Loucy (cell line): ENCODE measurements at regions not wholly inside any gene's neighbourhood (a gene's known extent, or its start where the extent isn't known, plus 50 kb on each side); places are given as distances from the start of the nearest gene placed in this dataset.

Experiments used
- H2AFZ ChIP-seq: fragments of 200-600 bp; sonication (generic); 2 replicates; pipeline ENCODE4 v1.6.0; 2016; ENCODE audit warnings: antibody characterized with exemption, mild to moderate bottlenecking, low read length, moderate library complexity
- H3F3A ChIP-seq: fragments of 200-600 bp; 2 replicates; pipeline ENCODE4 v1.6.0; 2016; ENCODE audit warnings: antibody characterized with exemption, low read depth, mild to moderate bottlenecking
- H3K27me3 ChIP-seq: fragments of 200-600 bp; sonication (generic); 2 replicates; pipeline ENCODE4 v1.6.1; 2014; ENCODE audit warnings: low read length, mild to moderate bottlenecking; ENCODE audit not compliant: insufficient read depth, poor library complexity, severe bottlenecking
- H3K36me3 ChIP-seq: fragments of 200-600 bp; sonication (generic); 2 replicates; pipeline ENCODE4 v1.6.1; 2016; ENCODE audit warnings: low read length; ENCODE audit not compliant: insufficient read depth
- H3K4me1 ChIP-seq: fragments of 200-600 bp; sonication (generic); 2 replicates; pipeline ENCODE4 v1.5.1; 2014; ENCODE audit warnings: low read length, mild to moderate bottlenecking; ENCODE audit not compliant: insufficient read depth, poor library complexity, severe bottlenecking
- H3K4me2 ChIP-seq: fragments of 200-600 bp; sonication (generic); 2 replicates; pipeline ENCODE4 v1.6.0; 2014; ENCODE audit warnings: antibody characterized with exemption, low read length, low read depth, mild to moderate bottlenecking; ENCODE audit not compliant: poor library complexity, severe bottlenecking
- H3K4me3 ChIP-seq: fragments of 200-600 bp; sonication (generic); 2 replicates; pipeline ENCODE4 v1.5.1; 2014; ENCODE audit warnings: low read length, mild to moderate bottlenecking, mixed read lengths; ENCODE audit not compliant: poor library complexity, severe bottlenecking
- H3K79me2 ChIP-seq: fragments of 200-600 bp; sonication (generic); 2 replicates; pipeline ENCODE4 v1.6.1; 2014; ENCODE audit warnings: low read length; ENCODE audit not compliant: insufficient read depth
- H3K9ac ChIP-seq: fragments of 200-600 bp; sonication (generic); 2 replicates; pipeline ENCODE4 v1.6.0; 2014; ENCODE audit warnings: mild to moderate bottlenecking, low read depth, low read length, moderate library complexity; ENCODE audit not compliant: poor library complexity, severe bottlenecking
- H3K9me2 ChIP-seq: fragments of 200-600 bp; sonication (generic); replicated peaks from 2 replicates; pipeline ENCODE4 v1.6.1; 2016; ENCODE audit warnings: low read depth, low read length, mixed read lengths
- H3K9me3 ChIP-seq: fragments of 200-600 bp; sonication (generic); 2 replicates; pipeline ENCODE4 v1.6.1; 2014; ENCODE audit warnings: mild to moderate bottlenecking, antibody characterized with exemption, low read length, low read depth; ENCODE audit not compliant: insufficient read depth
- H4K20me1 ChIP-seq: fragments of 200-600 bp; sonication (generic); 2 replicates; pipeline ENCODE4 v1.6.0; 2014; ENCODE audit warnings: antibody characterized with exemption, low read length, mild to moderate bottlenecking; ENCODE audit not compliant: insufficient read depth, poor library complexity, severe bottlenecking
- EZH2phosphoT487 ChIP-seq: fragments of 200-600 bp; IDR thresholded peaks from 2 replicates; pipeline ENCODE4 v1.6.1; 2018; ENCODE audit warnings: antibody characterized with exemption, mild to moderate bottlenecking, moderate library complexity, borderline replicate concordance
- TF ChIP-seq, protein P1 (sequence below): fragments of 200-600 bp; sonication (generic); conservative IDR thresholded peaks from 2 replicates; pipeline ENCODE4 v1.5.1; 2014; ENCODE audit warnings: mild to moderate bottlenecking, antibody characterized with exemption, low read length

DNA sequence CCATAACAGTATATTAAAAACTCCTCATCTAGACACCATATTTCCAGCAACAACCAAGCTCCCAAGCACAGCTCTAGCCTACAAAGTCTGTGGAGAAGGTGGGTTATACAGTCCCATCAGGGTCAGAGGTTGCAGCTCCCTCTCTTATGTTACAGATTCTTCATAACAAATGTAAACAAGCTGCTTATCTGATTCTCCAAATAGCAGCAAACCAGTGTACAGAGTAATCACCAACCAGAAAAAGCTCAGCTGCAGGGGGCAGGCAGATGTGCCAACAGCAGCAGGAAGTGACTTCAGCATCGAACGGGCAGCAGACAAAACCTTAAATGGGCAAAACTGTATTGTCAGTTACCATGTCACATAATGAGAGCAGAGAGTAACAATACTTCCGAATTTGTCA, 52.9 kb upstream of the NABP1 start:
- Histone ChIP-seq H3K79me2 (no peaks in the 10 kb centered on the region), H3K36me3 (no peaks in the 10 kb centered on the region), H3K4me2 (peak overlapping the region; percentile 21), H3K4me1 (peaks cover 37% of the 10 kb centered on the region), H3K27me3 (no peaks in the 10 kb centered on the region), H3K4me3 (no peak overlapping the region), H2AFZ (peak overlapping the region; percentile 4; the same call in 1 of the 2 replicates), H3K9me2 (no peaks in the 10 kb centered on the region), H3F3A (no peaks in the 10 kb centered on the region), H3K9ac (peak overlapping the region; percentile 40), H4K20me1 (no peaks in the 10 kb centered on the region), H3K9me3 (no peaks in the 10 kb centered on the region)
- TF ChIP-seq, protein P1, sequence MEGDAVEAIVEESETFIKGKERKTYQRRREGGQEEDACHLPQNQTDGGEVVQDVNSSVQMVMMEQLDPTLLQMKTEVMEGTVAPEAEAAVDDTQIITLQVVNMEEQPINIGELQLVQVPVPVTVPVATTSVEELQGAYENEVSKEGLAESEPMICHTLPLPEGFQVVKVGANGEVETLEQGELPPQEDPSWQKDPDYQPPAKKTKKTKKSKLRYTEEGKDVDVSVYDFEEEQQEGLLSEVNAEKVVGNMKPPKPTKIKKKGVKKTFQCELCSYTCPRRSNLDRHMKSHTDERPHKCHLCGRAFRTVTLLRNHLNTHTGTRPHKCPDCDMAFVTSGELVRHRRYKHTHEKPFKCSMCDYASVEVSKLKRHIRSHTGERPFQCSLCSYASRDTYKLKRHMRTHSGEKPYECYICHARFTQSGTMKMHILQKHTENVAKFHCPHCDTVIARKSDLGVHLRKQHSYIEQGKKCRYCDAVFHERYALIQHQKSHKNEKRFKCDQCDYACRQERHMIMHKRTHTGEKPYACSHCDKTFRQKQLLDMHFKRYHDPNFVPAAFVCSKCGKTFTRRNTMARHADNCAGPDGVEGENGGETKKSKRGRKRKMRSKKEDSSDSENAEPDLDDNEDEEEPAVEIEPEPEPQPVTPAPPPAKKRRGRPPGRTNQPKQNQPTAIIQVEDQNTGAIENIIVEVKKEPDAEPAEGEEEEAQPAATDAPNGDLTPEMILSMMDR = no peak
- no peak for TF ChIP-seq EZH2phosphoT487

GRCh38 chr2:191625446-191625845, 52.5 kb upstream of the NABP1 start:
- Histone ChIP-seq H3K9me2 (no peaks in the 10 kb centered on the region), H3K4me1 (peaks cover 33% of the 10 kb centered on the region), H3K4me2 (peak overlapping the region; percentile 21), H3K9ac (no peak overlapping the region), H4K20me1 (no peaks in the 10 kb centered on the region), H3F3A (no peaks in the 10 kb centered on the region), H3K4me3 (no peak overlapping the region), H3K9me3 (no peaks in the 10 kb centered on the region), H3K79me2 (no peaks in the 10 kb centered on the region), H2AFZ (peak overlapping the region; percentile 4; the same call in 1 of the 2 replicates), H3K36me3 (no peaks in the 10 kb centered on the region), H3K27me3 (no peaks in the 10 kb centered on the region)
- no peak for TF ChIP-seq EZH2phosphoT487
- TF ChIP-seq, protein P1 = no peak

GRCh38 chr2:191626497-191627151, 51.3 kb upstream of the NABP1 start:
- no peaks in the 10 kb centered on the region for H3K27me3 ChIP-seq
- no peak overlapping the region for H3K4me3 ChIP-seq
- H3F3A ChIP-seq = no peaks in the 10 kb centered on the region
- H3K36me3 ChIP-seq = no peaks in the 10 kb centered on the region
- no peaks in the 10 kb centered on the region for H3K9me2 ChIP-seq
- peaks cover 33% of the 10 kb centered on the region for H3K4me1 ChIP-seq
- TF ChIP-seq, protein P1 = no peak
- TF ChIP-seq EZH2phosphoT487 = no peak
- H3K79me2 ChIP-seq = no peaks in the 10 kb centered on the region
- H4K20me1 ChIP-seq = no peaks in the 10 kb centered on the region
- H3K4me2 ChIP-seq = no peak overlapping the region
- H3K9ac ChIP-seq = no peak overlapping the region
- no peak overlapping the region for H2AFZ ChIP-seq
- no peaks in the 10 kb centered on the region for H3K9me3 ChIP-seq
